Bronchial epithelial cell (primary cell): ENCODE measurements at regions not wholly inside any gene's neighbourhood (a gene's known extent, or its start where the extent isn't known, plus 50 kb on each side); places are given as distances from the start of the nearest gene placed in this dataset.

Source experiments
- DNase-seq: peaks from one replicate; pipeline ENCODE4 v3.0.0-alpha.2; 2010; ENCODE audit warnings: low read depth
- FAIRE-seq: peaks from 2 replicates; lab custom pipeline; 2011; peaks lifted over from hg19 to GRCh38; lab: Jason Lieb, UNC
- H3K27me3 ChIP-seq: 2 replicates; pipeline ENCODE4 v1.5.1; 2011; ENCODE audit warnings: low read length; ENCODE audit not compliant: control insufficient read depth, insufficient read depth
- H3K36me3 ChIP-seq: 2 replicates; pipeline ENCODE4 v1.5.1; 2011; ENCODE audit warnings: low read length; ENCODE audit not compliant: control insufficient read depth, insufficient read depth
- H3K4me3 ChIP-seq: 2 replicates; pipeline ENCODE4 v1.5.1; 2011; ENCODE audit warnings: mild to moderate bottlenecking, low read depth, low read length, control low read depth
- CTCF ChIP-seq: IDR thresholded peaks from 2 replicates; pipeline ENCODE4 v1.5.1; 2011; ENCODE audit warnings: mild to moderate bottlenecking, moderate library complexity, low read length, control low read depth, inconsistent platforms; ENCODE audit not compliant: insufficient read depth, severe bottlenecking

GRCh38 chr9:38186404-38187115 lies 117.5 kb upstream of the SHB start:
- TF ChIP-seq CTCF, result no peak
- Histone ChIP-seq H3K4me3 (no peak overlapping the region), H3K36me3 (no peaks in the 10 kb centered on the region), H3K27me3 (no peaks in the 10 kb centered on the region)
- FAIRE-seq, result no peak
- DNase-seq, result peak; percentile 29

GRCh38 chr9:38185647-38186403 lies 116.8 kb upstream of the SHB start:
- Histone ChIP-seq H3K4me3 (no peak overlapping the region), H3K27me3 (no peaks in the 10 kb centered on the region), H3K36me3 (no peaks in the 10 kb centered on the region)
- DNase-seq, result no peak
- no peak for TF ChIP-seq CTCF
- FAIRE-seq, result no peak

- H3K36me3 ChIP-seq, result no peaks in the 10 kb centered on the region
- peak; percentile 34 for DNase-seq
- FAIRE-seq, result no peak
- TF ChIP-seq CTCF, result no peak
- no peaks in the 10 kb centered on the region for H3K27me3 ChIP-seq
- no peak overlapping the region for H3K4me3 ChIP-seq
Observed at GRCh38 chr9:38183994-38184568, 115.1 kb upstream of the SHB start.

GRCh38 chr9:38182321-38182720 lies 113.3 kb upstream of the SHB start:
- TF ChIP-seq CTCF, result no peak
- no peaks in the 10 kb centered on the region for H3K27me3 ChIP-seq
- no peaks in the 10 kb centered on the region for H3K36me3 ChIP-seq
- peak; percentile 44 for DNase-seq
- H3K4me3 ChIP-seq, result no peak overlapping the region
- FAIRE-seq, result no peak

GRCh38 chr9:38181866-38182265 lies 112.8 kb upstream of the SHB start:
- no peak for TF ChIP-seq CTCF
- Histone ChIP-seq H3K36me3 (no peaks in the 10 kb centered on the region), H3K27me3 (no peaks in the 10 kb centered on the region), H3K4me3 (no peak overlapping the region)
- DNase-seq, result peak; percentile 71
- no peak for FAIRE-seq
